T-helper 17 cell (primary cell): ENCODE measurements at regions not wholly inside any gene's neighbourhood (a gene's known extent, or its start where the extent isn't known, plus 50 kb on each side); places are given as distances from the start of the nearest gene placed in this dataset.
A peak's percentile ranks its signal among the peaks of the same experiment; 100 is the strongest.

Source experiments
- ATAC-seq: fragments of 150-1000 bp; cut with Tn5 transposase; 2 replicates; pipeline ENCODE4 v1.10.0; 2021; ENCODE audit warnings: mild to moderate bottlenecking, moderate library complexity
- DNase-seq, 3 donors: peaks; one replicate each; pipeline versions ENCODE4 v3.0.0 to v3.0.0-alpha.2; 2020 to 2021
- H3K9me3 ChIP-seq: one replicate; pipeline ENCODE4 v1.7.0; 2013; ENCODE audit warnings: low read length, mild to moderate bottlenecking; ENCODE audit not compliant: control insufficient read depth, poor library complexity, severe bottlenecking
- H3K27ac Mint-ChIP-seq: one replicate; pipeline ENCODE4 v1.8.0; 2022; ENCODE audit warnings: mild to moderate bottlenecking, moderate library complexity, mixed read lengths
- H3K27me3 Mint-ChIP-seq: one replicate; pipeline ENCODE4 v1.8.0; 2022; ENCODE audit warnings: mixed read lengths
- H3K36me3 Mint-ChIP-seq: one replicate; pipeline ENCODE4 v1.8.0; 2022; ENCODE audit warnings: low read depth, mixed read lengths
- H3K4me1 Mint-ChIP-seq: one replicate; pipeline ENCODE4 v1.8.0; 2022; ENCODE audit warnings: mild to moderate bottlenecking, mixed read lengths
- H3K4me3 Mint-ChIP-seq: one replicate; pipeline ENCODE4 v1.8.0; 2022; ENCODE audit warnings: mild to moderate bottlenecking, moderate library complexity, mixed read lengths

GRCh38 chr13:107241381-107241780 lies 673.4 kb upstream of the ARGLU1 start:
- Mint-ChIP-seq H3K36me3 (no peaks in the 10 kb centered on the region), H3K4me3 (no peak overlapping the region), H3K27me3 (no peaks in the 10 kb centered on the region), H3K27ac (no peak overlapping the region), H3K4me1 (no peaks in the 10 kb centered on the region)
- ATAC-seq = no peak
- no peak for DNase-seq
- no peaks in the 10 kb centered on the region for H3K9me3 ChIP-seq

GRCh38 chr13:107239213-107239612 lies 671.3 kb upstream of the ARGLU1 start:
- H3K9me3 ChIP-seq = no peaks in the 10 kb centered on the region
- ATAC-seq (no peak), DNase-seq (no peak)
- H3K4me3 Mint-ChIP-seq = no peak overlapping the region
- H3K4me1 Mint-ChIP-seq = no peaks in the 10 kb centered on the region
- no peaks in the 10 kb centered on the region for H3K36me3 Mint-ChIP-seq
- peaks cover 5% of the 10 kb centered on the region for H3K27me3 Mint-ChIP-seq
- H3K27ac Mint-ChIP-seq = no peak overlapping the region

- peaks cover 5% of the 10 kb centered on the region for H3K27me3 Mint-ChIP-seq
- H3K4me3 Mint-ChIP-seq = no peak overlapping the region
- DNase-seq = no peak
- no peaks in the 10 kb centered on the region for H3K36me3 Mint-ChIP-seq
- no peaks in the 10 kb centered on the region for H3K9me3 ChIP-seq
- H3K4me1 Mint-ChIP-seq = no peaks in the 10 kb centered on the region
- no peak for ATAC-seq
- no peak overlapping the region for H3K27ac Mint-ChIP-seq
These were observed 670.5 kb upstream of the ARGLU1 start for GRCh38 chr13:107238262-107238981.

GRCh38 chr13:107234319-107235073 lies 666.6 kb upstream of the ARGLU1 start:
- Mint-ChIP-seq H3K27me3 (peaks cover 5% of the 10 kb centered on the region), H3K4me3 (no peak overlapping the region), H3K27ac (no peak overlapping the region), H3K4me1 (no peaks in the 10 kb centered on the region), H3K36me3 (no peaks in the 10 kb centered on the region)
- no peak for ATAC-seq
- DNase-seq = no peak
- no peaks in the 10 kb centered on the region for H3K9me3 ChIP-seq

- Mint-ChIP-seq H3K4me1 (no peaks in the 10 kb centered on the region), H3K27ac (no peak overlapping the region), H3K4me3 (no peak overlapping the region), H3K27me3 (peaks cover 5% of the 10 kb centered on the region), H3K36me3 (no peaks in the 10 kb centered on the region)
- DNase-seq = no peak
- no peak for ATAC-seq
- H3K9me3 ChIP-seq = no peaks in the 10 kb centered on the region
These were observed 665.6 kb upstream of the ARGLU1 start for GRCh38 chr13:107233541-107233940.

- H3K9me3 ChIP-seq = no peaks in the 10 kb centered on the region
- Mint-ChIP-seq H3K27me3 (peaks cover 5% of the 10 kb centered on the region), H3K4me3 (no peak overlapping the region), H3K4me1 (no peaks in the 10 kb centered on the region), H3K27ac (no peak overlapping the region), H3K36me3 (no peaks in the 10 kb centered on the region)
- no peak for DNase-seq
- ATAC-seq = no peak
These were observed 664.0 kb upstream of the ARGLU1 start for GRCh38 chr13:107231944-107232343.

- Mint-ChIP-seq H3K27me3 (no peaks in the 10 kb centered on the region), H3K27ac (no peak overlapping the region)
These were observed 655.9 kb upstream of the ARGLU1 start for GRCh38 chr13:107223867-107224266.

GRCh38 chr13:107222597-107222996 lies 654.7 kb upstream of the ARGLU1 start:
- H3K4me3 Mint-ChIP-seq = no peak overlapping the region
- H3K27me3 Mint-ChIP-seq = peaks cover 6% of the 10 kb centered on the region
- no peak overlapping the region for H3K27ac Mint-ChIP-seq
- no peaks in the 10 kb centered on the region for H3K4me1 Mint-ChIP-seq
- ATAC-seq (no peak), DNase-seq (no peak)
- no peaks in the 10 kb centered on the region for H3K36me3 Mint-ChIP-seq
- no peaks in the 10 kb centered on the region for H3K9me3 ChIP-seq

More at GRCh38 chr13:107223867-107224266, 655.9 kb upstream of the ARGLU1 start:
- no peaks in the 10 kb centered on the region for H3K9me3 ChIP-seq
- no peaks in the 10 kb centered on the region for H3K4me1 Mint-ChIP-seq
- DNase-seq = no peak
- H3K36me3 Mint-ChIP-seq = no peaks in the 10 kb centered on the region
- ATAC-seq = no peak
- no peak overlapping the region for H3K4me3 Mint-ChIP-seq

GRCh38 chr13:107220245-107220644 lies 652.3 kb upstream of the ARGLU1 start:
- Mint-ChIP-seq H3K4me1 (peaks cover 2% of the 10 kb centered on the region), H3K27me3 (peaks cover 6% of the 10 kb centered on the region)
- ATAC-seq = no peak

GRCh38 chr13:107217251-107217650 lies 649.3 kb upstream of the ARGLU1 start:
- ATAC-seq = no peak
- peaks cover 2% of the 10 kb centered on the region for H3K4me1 Mint-ChIP-seq
- H3K27ac Mint-ChIP-seq = no peak overlapping the region
- H3K9me3 ChIP-seq = no peaks in the 10 kb centered on the region
- H3K27me3 Mint-ChIP-seq = peaks cover 6% of the 10 kb centered on the region
- DNase-seq = no peak
- H3K4me3 Mint-ChIP-seq = no peak overlapping the region
- H3K36me3 Mint-ChIP-seq = no peaks in the 10 kb centered on the region

More at GRCh38 chr13:107220245-107220644, 652.3 kb upstream of the ARGLU1 start:
- H3K9me3 ChIP-seq = no peaks in the 10 kb centered on the region
- no peak for DNase-seq
- no peaks in the 10 kb centered on the region for H3K36me3 Mint-ChIP-seq
- H3K27ac Mint-ChIP-seq = no peak overlapping the region
- no peak overlapping the region for H3K4me3 Mint-ChIP-seq

- H3K9me3 ChIP-seq = no peaks in the 10 kb centered on the region
- H3K36me3 Mint-ChIP-seq = no peaks in the 10 kb centered on the region
- no peak overlapping the region for H3K4me3 Mint-ChIP-seq
- DNase-seq (no peak), ATAC-seq (no peak)
- H3K27me3 Mint-ChIP-seq = peaks cover 6% of the 10 kb centered on the region
- H3K4me1 Mint-ChIP-seq = peaks cover 2% of the 10 kb centered on the region
- H3K27ac Mint-ChIP-seq = no peak overlapping the region
These were observed 648.3 kb upstream of the ARGLU1 start for GRCh38 chr13:107216046-107216755.

- no peak for DNase-seq
- Mint-ChIP-seq H3K27ac (no peak overlapping the region), H3K36me3 (no peaks in the 10 kb centered on the region), H3K27me3 (peaks cover 12% of the 10 kb centered on the region), H3K4me3 (no peak overlapping the region), H3K4me1 (no peaks in the 10 kb centered on the region)
- H3K9me3 ChIP-seq = no peaks in the 10 kb centered on the region
- ATAC-seq = peak; percentile 64
These were observed 643.1 kb upstream of the ARGLU1 start for GRCh38 chr13:107211073-107211472.

GRCh38 chr13:107210723-107211030 lies 642.7 kb upstream of the ARGLU1 start:
- DNase-seq (no peak), ATAC-seq (no peak)
- no peaks in the 10 kb centered on the region for H3K9me3 ChIP-seq
- H3K4me1 Mint-ChIP-seq = no peaks in the 10 kb centered on the region
- no peaks in the 10 kb centered on the region for H3K36me3 Mint-ChIP-seq
- H3K4me3 Mint-ChIP-seq = no peak overlapping the region
- H3K27ac Mint-ChIP-seq = no peak overlapping the region
- peaks cover 12% of the 10 kb centered on the region for H3K27me3 Mint-ChIP-seq
